PC-9 (cell line): ENCODE measurements at regions not wholly inside any gene's neighbourhood (a gene's known extent, or its start where the extent isn't known, plus 50 kb on each side); places are given as distances from the start of the nearest gene placed in this dataset.

ENCODE experiments used
- BruUV-seq: library from RNA; stranded (reverse); fragments of 400-500 nt; replicated peaks from 2 replicates; lab custom pipeline; 2021; lab: Mats Ljungman, UMichigan
- CTCF ChIA-PET: fragments of 300-600 bp; sonication (Branson Sonifier 250); formaldehyde crosslinking; loops from one replicate; lab custom pipeline; 2022; ENCODE audit warnings: antibody characterized with exemption; lab: Charles Lee
- POLR2A ChIA-PET: fragments of 300-600 bp; sonication (Branson Sonifier 250); formaldehyde crosslinking; loops from one replicate; lab custom pipeline; 2022; ENCODE audit warnings: antibody characterized with exemption; ENCODE audit not compliant: unreplicated experiment; lab: Charles Lee
- DNase-seq, 2 experiments: peaks; one replicate each; pipeline versions ENCODE4 v3.0.0 to v3.0.0-alpha.2; 2015 to 2022; ENCODE audit warnings: mixed read lengths in 1 of 2
- H2AFZ ChIP-seq: fragments of 200-600 bp; sonication (generic); 2 replicates; pipeline ENCODE4 v1.8.1; 2017; ENCODE audit warnings: antibody characterized with exemption
- H3F3A ChIP-seq: fragments of 200-600 bp; sonication (generic); 2 replicates; pipeline ENCODE4 v1.8.1; 2017; ENCODE audit warnings: antibody characterized with exemption, mild to moderate bottlenecking, low read depth; ENCODE audit not compliant: insufficient read depth
- H3K27ac ChIP-seq: fragments of 200-600 bp; sonication (generic); 2 replicates; pipeline ENCODE4 v1.6.1; 2016; ENCODE audit warnings: mixed run types
- H3K27me3 ChIP-seq: fragments of 200-600 bp; sonication (generic); 2 replicates; pipeline ENCODE4 v1.6.1; 2016; ENCODE audit warnings: low read depth, mixed run types; ENCODE audit not compliant: insufficient read depth
- H3K36me3 ChIP-seq: fragments of 200-600 bp; sonication (generic); 2 replicates; pipeline ENCODE4 v1.6.1; 2016; ENCODE audit warnings: low read depth, mixed run types
- H3K4me1 ChIP-seq: fragments of 200-600 bp; sonication (generic); replicated peaks from 2 replicates; pipeline ENCODE4 v1.6.1; 2016; ENCODE audit warnings: mixed run types; ENCODE audit not compliant: insufficient read depth
- H3K4me2 ChIP-seq: fragments of 200-600 bp; sonication (generic); 2 replicates; pipeline ENCODE4 v1.6.1; 2017; ENCODE audit warnings: mixed run types
- H3K4me3 ChIP-seq: fragments of 200-600 bp; sonication (generic); 2 replicates; pipeline ENCODE4 v1.6.1; 2016; ENCODE audit warnings: mixed run types
- H3K79me2 ChIP-seq: fragments of 200-600 bp; sonication (generic); 2 replicates; pipeline ENCODE4 v1.6.1; 2017; ENCODE audit warnings: low read depth, mixed run types
- H3K9me2 ChIP-seq: fragments of 200-600 bp; sonication (generic); 2 replicates; pipeline ENCODE4 v1.8.1; 2017; ENCODE audit warnings: mild to moderate bottlenecking; ENCODE audit not compliant: insufficient read depth
- H3K9me3 ChIP-seq: fragments of 200-600 bp; sonication (generic); 2 replicates; pipeline ENCODE4 v1.8.1; 2016; ENCODE audit warnings: low read depth; ENCODE audit not compliant: insufficient read depth
- H4K20me1 ChIP-seq: fragments of 200-600 bp; sonication (generic); 2 replicates; pipeline ENCODE4 v1.8.1; 2017; ENCODE audit not compliant: insufficient read depth
- EZH2 ChIP-seq: fragments of 200-600 bp; sonication (generic); IDR thresholded peaks from 2 replicates; pipeline ENCODE4 v1.8.0; 2017; ENCODE audit warnings: antibody characterized with exemption, low read depth
- intact Hi-C: fragments of 100-400 bp; cut with micrococcal nuclease; formaldehyde crosslinking; loops from one replicate; pipeline ENCODE4 v1.10.0; 2022; ENCODE audit not compliant: unreplicated experiment
- TF ChIP-seq, protein P1 (sequence below): fragments of 200-600 bp; sonication (generic); conservative IDR thresholded peaks from 2 replicates; pipeline ENCODE4 v1.6.1; 2017; ENCODE audit warnings: mixed run types, antibody characterized with exemption, mild to moderate bottlenecking, moderate library complexity

- no TSS peak for BruUV-seq
- Histone ChIP-seq H2AFZ (no peak overlapping the region), H3K27ac (no peak overlapping the region), H3K4me2 (peak overlapping the region; percentile 73; the same call in 1 of the 2 replicates), H3K4me1 (peaks cover 30% of the 10 kb centered on the region), H3K9me2 (no peaks in the 10 kb centered on the region), H3K36me3 (no peaks in the 10 kb centered on the region), H3K4me3 (no peak overlapping the region), H3K27me3 (no peaks in the 10 kb centered on the region), H3K9me3 (no peaks in the 10 kb centered on the region), H4K20me1 (no peaks in the 10 kb centered on the region), H3F3A (peaks cover 3% of the 10 kb centered on the region; the same call in 1 of the 2 replicates), H3K79me2 (no peaks in the 10 kb centered on the region)
- TF ChIP-seq, protein P1, sequence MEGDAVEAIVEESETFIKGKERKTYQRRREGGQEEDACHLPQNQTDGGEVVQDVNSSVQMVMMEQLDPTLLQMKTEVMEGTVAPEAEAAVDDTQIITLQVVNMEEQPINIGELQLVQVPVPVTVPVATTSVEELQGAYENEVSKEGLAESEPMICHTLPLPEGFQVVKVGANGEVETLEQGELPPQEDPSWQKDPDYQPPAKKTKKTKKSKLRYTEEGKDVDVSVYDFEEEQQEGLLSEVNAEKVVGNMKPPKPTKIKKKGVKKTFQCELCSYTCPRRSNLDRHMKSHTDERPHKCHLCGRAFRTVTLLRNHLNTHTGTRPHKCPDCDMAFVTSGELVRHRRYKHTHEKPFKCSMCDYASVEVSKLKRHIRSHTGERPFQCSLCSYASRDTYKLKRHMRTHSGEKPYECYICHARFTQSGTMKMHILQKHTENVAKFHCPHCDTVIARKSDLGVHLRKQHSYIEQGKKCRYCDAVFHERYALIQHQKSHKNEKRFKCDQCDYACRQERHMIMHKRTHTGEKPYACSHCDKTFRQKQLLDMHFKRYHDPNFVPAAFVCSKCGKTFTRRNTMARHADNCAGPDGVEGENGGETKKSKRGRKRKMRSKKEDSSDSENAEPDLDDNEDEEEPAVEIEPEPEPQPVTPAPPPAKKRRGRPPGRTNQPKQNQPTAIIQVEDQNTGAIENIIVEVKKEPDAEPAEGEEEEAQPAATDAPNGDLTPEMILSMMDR = no peak
- TF ChIP-seq EZH2 = no peak
- CTCF ChIA-PET = no interaction called here
- intact Hi-C loops = no loop called here
- no peak for DNase-seq
- POLR2A ChIA-PET = no interaction called here
Measured at GRCh38 chr4:53925050-53925605, 139.3 kb downstream of the CHIC2 start.

DNA sequence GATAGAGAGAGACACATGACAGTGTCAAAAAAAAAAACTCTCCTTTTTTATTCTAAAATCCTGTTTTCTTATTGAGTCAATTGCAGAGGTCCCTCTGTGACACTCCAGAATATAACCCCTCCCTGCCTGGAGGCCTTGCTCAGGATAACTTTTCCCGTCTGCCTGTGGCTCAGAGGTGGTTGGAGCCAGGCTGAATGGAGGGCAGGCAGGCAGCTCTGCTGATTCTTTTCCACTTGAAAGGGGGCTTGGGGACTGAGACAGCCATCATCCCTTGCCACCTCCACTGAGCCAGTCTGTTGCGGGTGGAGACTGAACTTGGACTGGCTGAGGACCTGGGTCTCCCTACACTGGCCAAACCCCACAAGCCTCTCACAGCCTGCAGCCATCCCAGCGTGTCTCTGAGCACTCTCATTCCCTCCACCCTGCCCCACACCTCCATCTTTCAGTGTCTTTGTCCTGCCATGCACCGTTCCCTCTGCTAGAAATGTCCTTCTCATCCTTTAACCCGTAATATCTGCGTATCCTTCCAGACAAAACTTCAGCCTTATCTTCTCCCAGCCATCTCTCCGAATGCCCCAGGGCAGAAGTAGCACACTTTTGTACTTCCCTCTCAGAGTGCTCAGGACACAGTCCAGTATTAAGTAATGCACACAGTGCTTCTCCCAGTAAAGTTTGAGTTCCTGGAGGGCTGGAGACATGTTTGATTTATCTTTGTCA, 139.9 kb downstream of the CHIC2 start:
- Histone ChIP-seq H3K27me3 (no peaks in the 10 kb centered on the region), H3K79me2 (no peaks in the 10 kb centered on the region), H3F3A (peaks cover 3% of the 10 kb centered on the region; the same call in 1 of the 2 replicates), H3K9me3 (no peaks in the 10 kb centered on the region), H3K9me2 (no peaks in the 10 kb centered on the region), H2AFZ (no peak overlapping the region), H4K20me1 (no peaks in the 10 kb centered on the region), H3K36me3 (no peaks in the 10 kb centered on the region), H3K4me1 (peaks cover 36% of the 10 kb centered on the region), H3K4me2 (peak overlapping the region; percentile 73), H3K27ac (no peak overlapping the region), H3K4me3 (no peak overlapping the region)
- no peak for DNase-seq
- ChIA-PET POLR2A (no interaction called here), CTCF (no interaction called here)
- TF ChIP-seq EZH2 = no peak
- TF ChIP-seq, protein P1 = no peak
- BruUV-seq = no TSS peak
- intact Hi-C loops = no loop called here

DNA sequence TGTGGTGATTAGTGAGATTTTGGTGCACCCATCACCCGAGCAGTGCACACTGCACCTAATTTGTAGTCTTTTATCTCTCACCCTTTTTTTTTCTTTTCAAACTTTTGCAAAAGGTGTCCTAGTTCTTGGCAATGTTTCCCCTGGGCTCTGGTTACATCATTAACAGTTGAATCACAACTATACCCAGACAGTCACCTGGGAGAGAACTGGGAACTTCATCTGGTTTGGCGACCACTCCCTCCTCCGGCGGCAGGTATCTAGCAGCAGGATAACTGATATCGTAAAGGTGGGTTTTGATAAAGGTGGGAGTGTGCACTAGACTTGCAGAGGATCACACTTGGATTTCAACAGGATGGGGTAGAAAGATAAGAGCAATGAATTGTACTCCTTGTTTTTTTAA, 140.5 kb downstream of the CHIC2 start:
- Histone ChIP-seq H3F3A (peaks cover 3% of the 10 kb centered on the region; the same call in 1 of the 2 replicates), H3K4me1 (peaks cover 33% of the 10 kb centered on the region), H3K27ac (no peak overlapping the region), H3K27me3 (no peaks in the 10 kb centered on the region), H3K4me2 (peak overlapping the region; percentile 73), H3K36me3 (no peaks in the 10 kb centered on the region), H3K9me2 (no peaks in the 10 kb centered on the region), H4K20me1 (no peaks in the 10 kb centered on the region), H2AFZ (no peak overlapping the region), H3K79me2 (no peaks in the 10 kb centered on the region), H3K9me3 (no peaks in the 10 kb centered on the region), H3K4me3 (no peak overlapping the region)
- POLR2A ChIA-PET = no interaction called here
- intact Hi-C loops = no loop called here
- TF ChIP-seq, protein P1 = no peak
- TF ChIP-seq EZH2 = no peak
- CTCF ChIA-PET = no interaction called here
- peak in 1 of 2 experiments; percentile 50 for DNase-seq
- no TSS peak for BruUV-seq
